MCF 10A (cell line): ENCODE measurements at regions not wholly inside any gene's neighbourhood (a gene's known extent, or its start where the extent isn't known, plus 50 kb on each side); places are given as distances from the start of the nearest gene placed in this dataset.
"Not testable (repeated sequence)": the region's sequence is repeated elsewhere in the genome, so short reads cannot be mapped to it uniquely, and the experiment has no call there.

Experiments
- BruUV-seq: library from RNA; stranded (reverse); fragments of 400-500 nt; replicated peaks from 2 replicates; lab custom pipeline; 2021; lab: Mats Ljungman, UMichigan
- CTCF ChIA-PET: fragments of 300-600 bp; sonication (Branson Sonifier 250); formaldehyde crosslinking; extraction: SDS; loops from one replicate; lab custom pipeline; 2021; ENCODE audit warnings: antibody characterized with exemption, inconsistent platforms; lab: Yijun Ruan, JAX
- POLR2A ChIA-PET: fragments of 300-600, 350-650 bp; sonication (Branson Sonifier 250); formaldehyde crosslinking; extraction: SDS; loops from one replicate; lab custom pipeline; 2020; ENCODE audit warnings: antibody characterized with exemption, inconsistent platforms; lab: Yijun Ruan, JAX
- DNase-seq: peaks from one replicate; pipeline ENCODE4 v3.0.0-alpha.2; 2018; ENCODE audit not compliant: unreplicated experiment
- H3K27ac Mint-ChIP-seq: one replicate; pipeline ENCODE4 v1.8.0; 2022; ENCODE audit warnings: mild to moderate bottlenecking, low read depth, mixed read lengths; ENCODE audit not compliant: unreplicated experiment
- H3K27me3 Mint-ChIP-seq: one replicate; pipeline ENCODE4 v1.8.0; 2022; ENCODE audit warnings: mixed read lengths; ENCODE audit not compliant: insufficient read depth, unreplicated experiment
- H3K36me3 Mint-ChIP-seq: one replicate; pipeline ENCODE4 v1.8.0; 2022; ENCODE audit warnings: mild to moderate bottlenecking, moderate library complexity, mixed read lengths; ENCODE audit not compliant: insufficient read depth, unreplicated experiment
- H3K4me1 Mint-ChIP-seq: one replicate; pipeline ENCODE4 v1.8.0; 2022; ENCODE audit warnings: mixed read lengths; ENCODE audit not compliant: insufficient read depth, unreplicated experiment
- H3K4me3 Mint-ChIP-seq: one replicate; pipeline ENCODE4 v1.8.0; 2022; ENCODE audit warnings: mild to moderate bottlenecking, moderate library complexity, mixed read lengths; ENCODE audit not compliant: unreplicated experiment
- H3K9me3 Mint-ChIP-seq: one replicate; pipeline ENCODE4 v1.8.0; 2022; ENCODE audit warnings: mixed read lengths; ENCODE audit not compliant: unreplicated experiment
- CTCF ChIP-seq: fragments of 200-600 bp; IDR thresholded peaks from one replicate; pipeline ENCODE4 v1.8.0; 2022; ENCODE audit warnings: antibody characterized with exemption, mild to moderate bottlenecking; ENCODE audit not compliant: unreplicated experiment
- intact Hi-C: fragments of 100-400 bp; cut with micrococcal nuclease; formaldehyde crosslinking; loops from 2 replicates; pipeline ENCODE4 v1.14.1; 2022

GRCh38 chr4:22607382-22607781, 85.4 kb upstream of the GBA3 start:
- intact Hi-C loops, result loop anchor here (1.0 to 5.0 kb wide), 4 partner anchors 80 to 815 kb away; no protein-coding TSS in a partner anchor
- Mint-ChIP-seq H3K36me3 (no peaks in the 10 kb centered on the region), H3K27ac (no peak overlapping the region), H3K4me3 (no peak overlapping the region), H3K27me3 (no peaks in the 10 kb centered on the region), H3K4me1 (peaks cover 7% of the 10 kb centered on the region), H3K9me3 (no peaks in the 10 kb centered on the region)
- POLR2A ChIA-PET, result interaction anchor here (1.0 kb wide), 2 partner anchors 167 to 197 kb away, joined by 3 read pairs; no protein-coding TSS in a partner anchor
- BruUV-seq, result no TSS peak
- CTCF ChIA-PET, result interaction anchor here (0.6 to 6.1 kb wide), 36 partner anchors 9 to 941 kb away, joined by 3 to 72 read pairs (median 4); no protein-coding TSS in a partner anchor
- peak; percentile 52 for TF ChIP-seq CTCF
- peak; percentile 69 for DNase-seq

GRCh38 chr4:22609951-22610525, 82.7 kb upstream of the GBA3 start:
- BruUV-seq, H3K27me3 Mint-ChIP-seq, POLR2A ChIA-PET, H3K36me3 Mint-ChIP-seq, H3K9me3 Mint-ChIP-seq, DNase-seq, H3K4me3 Mint-ChIP-seq, H3K27ac Mint-ChIP-seq, H3K4me1 Mint-ChIP-seq: not testable (repeated sequence)
- intact Hi-C loops, result loop anchor here (5.0 kb wide), 2 partner anchors 77 to 818 kb away; no protein-coding TSS in a partner anchor
- CTCF ChIA-PET, result interaction anchor here (1.3 to 1.7 kb wide), 3 partner anchors 9 to 200 kb away, joined by 4 to 5 read pairs (median 5); partner anchors contain the start of gene GBA3

GRCh38 chr4:22614114-22614513, 78.6 kb upstream of the GBA3 start:
- no peak for DNase-seq
- ChIA-PET POLR2A (no interaction called here), CTCF (interaction anchor here (0.6 kb wide), 2 partner anchors 140 to 619 kb away, joined by 3 read pairs; no protein-coding TSS in a partner anchor)
- peaks cover 7% of the 10 kb centered on the region for H3K4me1 Mint-ChIP-seq
- BruUV-seq, result no TSS peak
- no peak overlapping the region for H3K4me3 Mint-ChIP-seq
- intact Hi-C loops, result no loop called here
- H3K27ac Mint-ChIP-seq, result no peak overlapping the region
- no peaks in the 10 kb centered on the region for H3K36me3 Mint-ChIP-seq
- TF ChIP-seq CTCF, result no peak
- no peaks in the 10 kb centered on the region for H3K9me3 Mint-ChIP-seq
- H3K27me3 Mint-ChIP-seq, result no peaks in the 10 kb centered on the region

- no peaks in the 10 kb centered on the region for H3K4me1 Mint-ChIP-seq
- BruUV-seq, result no TSS peak
- ChIA-PET POLR2A (no interaction called here), CTCF (interaction anchor here (1.5 kb wide), 1 partner anchor 9 kb away, joined by 7 read pairs; no protein-coding TSS in a partner anchor)
- no peak for DNase-seq
- no peaks in the 10 kb centered on the region for H3K9me3 Mint-ChIP-seq
- TF ChIP-seq CTCF, result no peak
- no peak overlapping the region for H3K4me3 Mint-ChIP-seq
- no peaks in the 10 kb centered on the region for H3K27me3 Mint-ChIP-seq
- intact Hi-C loops, result no loop called here
- H3K27ac Mint-ChIP-seq, result no peak overlapping the region
- H3K36me3 Mint-ChIP-seq, result no peaks in the 10 kb centered on the region
These were observed 76.2 kb upstream of the GBA3 start for GRCh38 chr4:22616516-22616915.

GRCh38 chr4:22620144-22620543, 72.6 kb upstream of the GBA3 start:
- H3K36me3 Mint-ChIP-seq, H3K4me1 Mint-ChIP-seq, H3K4me3 Mint-ChIP-seq, intact Hi-C loops, H3K27ac Mint-ChIP-seq, POLR2A ChIA-PET, H3K9me3 Mint-ChIP-seq, BruUV-seq, CTCF ChIA-PET, H3K27me3 Mint-ChIP-seq: not testable (repeated sequence)
- DNase-seq, result peak; percentile 53

- H3K9me3 Mint-ChIP-seq, H3K27ac Mint-ChIP-seq, H3K36me3 Mint-ChIP-seq, DNase-seq, BruUV-seq, H3K27me3 Mint-ChIP-seq, intact Hi-C loops, CTCF ChIA-PET, H3K4me1 Mint-ChIP-seq, H3K4me3 Mint-ChIP-seq: not testable (repeated sequence)
- POLR2A ChIA-PET, result interaction anchor here (0.6 kb wide), 1 partner anchor 13 kb away, joined by 3 read pairs; no protein-coding TSS in a partner anchor
These were observed 70.8 kb upstream of the GBA3 start for GRCh38 chr4:22621970-22622369.

GRCh38 chr4:22624002-22624401, 68.7 kb upstream of the GBA3 start:
- H3K9me3 Mint-ChIP-seq, POLR2A ChIA-PET, H3K36me3 Mint-ChIP-seq, H3K4me3 Mint-ChIP-seq, DNase-seq, H3K4me1 Mint-ChIP-seq, H3K27me3 Mint-ChIP-seq, H3K27ac Mint-ChIP-seq, BruUV-seq, intact Hi-C loops: not testable (repeated sequence)
- CTCF ChIA-PET, result interaction anchor here (0.6 kb wide), 1 partner anchor 111 kb away, joined by 4 read pairs; no protein-coding TSS in a partner anchor
